ENCODE measurements at regions not wholly inside any gene's neighbourhood (a gene's known extent, or its start where the extent isn't known, plus 50 kb on each side); places are given as distances from the start of the nearest gene placed in this dataset.

GRCh38 chrX:34491126-34491525, 166.0 kb downstream of the TMEM47 start:
- Histone ChIP-seq H2AFZ (ENCODE audit: low read length) (no peak overlapping the region), H3K4me2 (ENCODE audit: low read length) (no peak overlapping the region), H3K27ac (ENCODE audit: low read depth, low read length, poor library complexity, severe bottlenecking) (no peak overlapping the region), H3K36me3 (ENCODE audit: insufficient read depth, low read length) (no peaks in the 10 kb centered on the region), H3K4me3 (ENCODE audit: low read depth, low read length, poor library complexity, severe bottlenecking) (no peak overlapping the region), H3K79me2 (ENCODE audit: insufficient read depth, low read depth, low read length) (no peaks in the 10 kb centered on the region), H3K9me3 (ENCODE audit: low read length) (no peaks in the 10 kb centered on the region), H4K20me1 (ENCODE audit: insufficient read depth, low read length) (no peaks in the 10 kb centered on the region), H3K4me1 (ENCODE audit: insufficient read depth, low read length, poor library complexity, severe bottlenecking) (no peaks in the 10 kb centered on the region), H3K9me2 (ENCODE audit: insufficient read depth, low read length) (no peaks in the 10 kb centered on the region)
- TF ChIP-seq CTCF (conservative IDR thresholded peaks at IDR 0.05; ENCODE audit: low read length) (no peak), EZH2phosphoT487 (IDR thresholded peaks at IDR 0.05; ENCODE audit: borderline replicate concordance, low read depth, low read length) (no peak)
- no TSS peak for BruUV-seq (replicated peaks)
- ChIA-PET POLR2A (no interaction called here), CTCF (ENCODE audit: unreplicated experiment) (no interaction called here)
- intact Hi-C loops (cut with micrococcal nuclease; ENCODE audit: unreplicated experiment) = no loop called here
- DNase-seq (ENCODE audit: low spot score) = no peak

GRCh38 chrX:34487364-34487763, 169.7 kb downstream of the TMEM47 start:
- H3K4me1 ChIP-seq (ENCODE audit: insufficient read depth, low read length, poor library complexity, severe bottlenecking) = no peaks in the 10 kb centered on the region
- no peaks in the 10 kb centered on the region for H3K9me3 ChIP-seq (ENCODE audit: low read length)
- CTCF ChIA-PET (ENCODE audit: unreplicated experiment) = no interaction called here
- H2AFZ ChIP-seq (ENCODE audit: low read length) = no peak overlapping the region
- H3K4me2 ChIP-seq (ENCODE audit: low read length) = no peak overlapping the region
- intact Hi-C loops (cut with micrococcal nuclease; ENCODE audit: unreplicated experiment) = no loop called here
- no peak for DNase-seq (ENCODE audit: low spot score)
- H3K27ac ChIP-seq (ENCODE audit: low read depth, low read length, poor library complexity, severe bottlenecking) = no peak overlapping the region
- no peaks in the 10 kb centered on the region for H4K20me1 ChIP-seq (ENCODE audit: insufficient read depth, low read length)
- POLR2A ChIA-PET = no interaction called here
- no peaks in the 10 kb centered on the region for H3K79me2 ChIP-seq (ENCODE audit: insufficient read depth, low read depth, low read length)
- H3K36me3 ChIP-seq (ENCODE audit: insufficient read depth, low read length) = no peaks in the 10 kb centered on the region
- no TSS peak for BruUV-seq (replicated peaks)
- H3K4me3 ChIP-seq (ENCODE audit: low read depth, low read length, poor library complexity, severe bottlenecking) = no peak overlapping the region
- no peak for TF ChIP-seq CTCF (conservative IDR thresholded peaks at IDR 0.05; ENCODE audit: low read length)
- TF ChIP-seq EZH2phosphoT487 (IDR thresholded peaks at IDR 0.05; ENCODE audit: borderline replicate concordance, low read depth, low read length) = no peak
- H3K9me2 ChIP-seq (ENCODE audit: insufficient read depth, low read length) = no peaks in the 10 kb centered on the region

- intact Hi-C loops (cut with micrococcal nuclease; ENCODE audit: unreplicated experiment) = no loop called here
- CTCF ChIA-PET (ENCODE audit: unreplicated experiment) = no interaction called here
- H3K27ac ChIP-seq (ENCODE audit: low read depth, low read length, poor library complexity, severe bottlenecking) = no peak overlapping the region
- H3K4me2 ChIP-seq (ENCODE audit: low read length) = no peak overlapping the region
- TF ChIP-seq EZH2phosphoT487 (IDR thresholded peaks at IDR 0.05; ENCODE audit: borderline replicate concordance, low read depth, low read length) (no peak), CTCF (conservative IDR thresholded peaks at IDR 0.05; ENCODE audit: low read length) (no peak)
- no peaks in the 10 kb centered on the region for H3K36me3 ChIP-seq (ENCODE audit: insufficient read depth, low read length)
- H2AFZ ChIP-seq (ENCODE audit: low read length) = no peak overlapping the region
- H3K4me3 ChIP-seq (ENCODE audit: low read depth, low read length, poor library complexity, severe bottlenecking) = no peak overlapping the region
- H3K4me1 ChIP-seq (ENCODE audit: insufficient read depth, low read length, poor library complexity, severe bottlenecking) = no peaks in the 10 kb centered on the region
- no peaks in the 10 kb centered on the region for H3K9me2 ChIP-seq (ENCODE audit: insufficient read depth, low read length)
- no TSS peak for BruUV-seq (replicated peaks)
- POLR2A ChIA-PET = no interaction called here
- DNase-seq (ENCODE audit: low spot score) = no peak
- H4K20me1 ChIP-seq (ENCODE audit: insufficient read depth, low read length) = no peaks in the 10 kb centered on the region
- H3K79me2 ChIP-seq (ENCODE audit: insufficient read depth, low read depth, low read length) = no peaks in the 10 kb centered on the region
- no peaks in the 10 kb centered on the region for H3K9me3 ChIP-seq (ENCODE audit: low read length)
These were observed 173.1 kb downstream of the TMEM47 start for GRCh38 chrX:34483980-34484379.

All from OCI-LY7 (cell line).